Astrocyte (in vitro differentiated cells and primary cell): ENCODE measurements at regions not wholly inside any gene's neighbourhood (a gene's known extent, or its start where the extent isn't known, plus 50 kb on each side); places are given as distances from the start of the nearest gene placed in this dataset.

Source experiments
- DNase-seq: peaks from one replicate; pipeline ENCODE4 v3.0.0-alpha.2; 2010; ENCODE audit warnings: low read depth
- FAIRE-seq: peaks from 2 replicates; lab custom pipeline; 2011; peaks lifted over from hg19 to GRCh38; lab: Jason Lieb, UNC
- H2AFZ ChIP-seq: 2 replicates; pipeline ENCODE4 v1.6.0; 2012; ENCODE audit warnings: low read depth, low read length, inconsistent platforms
- H3K27ac ChIP-seq: 2 replicates; pipeline ENCODE4 v1.5.1; 2011; ENCODE audit warnings: low read depth, low read length, inconsistent platforms
- H3K27me3 ChIP-seq: 2 replicates; pipeline ENCODE4 v1.6.0; 2011; ENCODE audit warnings: low read length, inconsistent platforms; ENCODE audit not compliant: insufficient read depth
- H3K36me3 ChIP-seq: 2 replicates; pipeline ENCODE4 v1.5.1; 2011; ENCODE audit warnings: low read length, inconsistent platforms; ENCODE audit not compliant: insufficient read depth
- H3K4me1 ChIP-seq: 2 replicates; pipeline ENCODE4 v1.5.1; 2011; ENCODE audit warnings: low read length, inconsistent platforms; ENCODE audit not compliant: insufficient read depth
- H3K4me2 ChIP-seq: 2 replicates; pipeline ENCODE4 v1.6.0; 2012; ENCODE audit warnings: low read length, inconsistent platforms
- H3K4me3 ChIP-seq: 2 replicates; pipeline ENCODE4 v1.5.1; 2011; ENCODE audit warnings: low read depth, mild to moderate bottlenecking, low read length, inconsistent platforms; ENCODE audit not compliant: insufficient read depth
- H3K79me2 ChIP-seq: 2 replicates; pipeline ENCODE4 v1.6.0; 2012; ENCODE audit warnings: mild to moderate bottlenecking, low read length, inconsistent platforms; ENCODE audit not compliant: insufficient read depth
- H3K9ac ChIP-seq: 2 replicates; pipeline ENCODE4 v1.6.0; 2012; ENCODE audit warnings: mild to moderate bottlenecking, low read length, inconsistent platforms
- H3K9me3 ChIP-seq: 2 replicates; pipeline ENCODE4 v1.5.1; 2012; ENCODE audit warnings: low read depth, mild to moderate bottlenecking, low read length, inconsistent platforms; ENCODE audit not compliant: insufficient read depth
- H4K20me1 ChIP-seq: 2 replicates; pipeline ENCODE4 v1.6.0; 2012; ENCODE audit warnings: low read length, inconsistent platforms; ENCODE audit not compliant: insufficient read depth
- H3K27ac Mint-ChIP-seq: one replicate; pipeline ENCODE4 v1.8.0; 2021; ENCODE audit warnings: mild to moderate bottlenecking, mixed read lengths; ENCODE audit not compliant: unreplicated experiment
- H3K27me3 Mint-ChIP-seq: one replicate; pipeline ENCODE4 v1.8.0; 2021; ENCODE audit warnings: low read depth, mixed read lengths; ENCODE audit not compliant: unreplicated experiment
- H3K36me3 Mint-ChIP-seq: one replicate; pipeline ENCODE4 v1.8.0; 2021; ENCODE audit warnings: low read depth, mixed read lengths; ENCODE audit not compliant: unreplicated experiment
- H3K4me1 Mint-ChIP-seq: one replicate; pipeline ENCODE4 v1.8.0; 2021; ENCODE audit warnings: low read depth, mixed read lengths; ENCODE audit not compliant: unreplicated experiment
- H3K4me3 Mint-ChIP-seq: one replicate; pipeline ENCODE4 v1.8.0; 2021; ENCODE audit warnings: mild to moderate bottlenecking, moderate library complexity, mixed read lengths; ENCODE audit not compliant: unreplicated experiment
- H3K9me3 Mint-ChIP-seq: one replicate; pipeline ENCODE4 v1.8.0; 2021; ENCODE audit warnings: mild to moderate bottlenecking, mixed read lengths; ENCODE audit not compliant: unreplicated experiment
- CTCF ChIP-seq: IDR thresholded peaks from 2 replicates; pipeline ENCODE4 v1.5.1; 2011; ENCODE audit warnings: low read depth, mild to moderate bottlenecking, inconsistent platforms, low read length, moderate library complexity; ENCODE audit not compliant: insufficient read depth
- EZH2 ChIP-seq: IDR thresholded peaks from 2 replicates; pipeline ENCODE4 v1.6.1; 2012; ENCODE audit warnings: mild to moderate bottlenecking, low read length, inconsistent platforms; ENCODE audit not compliant: insufficient read depth

- DNase-seq (no peak), FAIRE-seq (no peak)
- Mint-ChIP-seq H3K27me3 (peaks cover 46% of the 10 kb centered on the region), H3K4me3 (no peak overlapping the region), H3K4me1 (no peaks in the 10 kb centered on the region), H3K36me3 (no peaks in the 10 kb centered on the region), H3K9me3 (peaks cover 3% of the 10 kb centered on the region), H3K27ac (no peak overlapping the region)
- TF ChIP-seq EZH2, result no peak
- TF ChIP-seq CTCF, result no peak
- no peak overlapping the region for H3K27ac ChIP-seq
- H2AFZ ChIP-seq, result no peak overlapping the region
- no peak overlapping the region for H3K9ac ChIP-seq
- no peaks in the 10 kb centered on the region for H3K36me3 ChIP-seq
- H3K9me3 ChIP-seq, result no peaks in the 10 kb centered on the region
- no peaks in the 10 kb centered on the region for H3K79me2 ChIP-seq
- no peaks in the 10 kb centered on the region for H3K27me3 ChIP-seq
- no peak overlapping the region for H3K4me3 ChIP-seq
- H4K20me1 ChIP-seq, result no peaks in the 10 kb centered on the region
- H3K4me2 ChIP-seq, result no peak overlapping the region
- H3K4me1 ChIP-seq, result no peaks in the 10 kb centered on the region
Measured at GRCh38 chr1:36625253-36625934, 142.7 kb upstream of the CSF3R start.

- Mint-ChIP-seq H3K4me1 (no peaks in the 10 kb centered on the region), H3K36me3 (no peaks in the 10 kb centered on the region), H3K9me3 (peaks cover 6% of the 10 kb centered on the region), H3K4me3 (no peak overlapping the region), H3K27ac (no peak overlapping the region), H3K27me3 (peaks cover 43% of the 10 kb centered on the region)
- no peak for DNase-seq
- no peak overlapping the region for H3K9ac ChIP-seq
- H3K79me2 ChIP-seq, result no peaks in the 10 kb centered on the region
- no peaks in the 10 kb centered on the region for H3K9me3 ChIP-seq
- no peaks in the 10 kb centered on the region for H4K20me1 ChIP-seq
- FAIRE-seq, result no peak
- no peaks in the 10 kb centered on the region for H3K27me3 ChIP-seq
- H3K4me3 ChIP-seq, result no peak overlapping the region
- H3K27ac ChIP-seq, result no peak overlapping the region
- H2AFZ ChIP-seq, result no peak overlapping the region
- no peaks in the 10 kb centered on the region for H3K36me3 ChIP-seq
- no peaks in the 10 kb centered on the region for H3K4me1 ChIP-seq
- TF ChIP-seq CTCF (no peak), EZH2 (no peak)
- no peak overlapping the region for H3K4me2 ChIP-seq
Measured at GRCh38 chr1:36624466-36624865, 141.8 kb upstream of the CSF3R start.
